ENCODE measurements at regions not wholly inside any gene's neighbourhood (a gene's known extent, or its start where the extent isn't known, plus 50 kb on each side); places are given as distances from the start of the nearest gene placed in this dataset.

DNA sequence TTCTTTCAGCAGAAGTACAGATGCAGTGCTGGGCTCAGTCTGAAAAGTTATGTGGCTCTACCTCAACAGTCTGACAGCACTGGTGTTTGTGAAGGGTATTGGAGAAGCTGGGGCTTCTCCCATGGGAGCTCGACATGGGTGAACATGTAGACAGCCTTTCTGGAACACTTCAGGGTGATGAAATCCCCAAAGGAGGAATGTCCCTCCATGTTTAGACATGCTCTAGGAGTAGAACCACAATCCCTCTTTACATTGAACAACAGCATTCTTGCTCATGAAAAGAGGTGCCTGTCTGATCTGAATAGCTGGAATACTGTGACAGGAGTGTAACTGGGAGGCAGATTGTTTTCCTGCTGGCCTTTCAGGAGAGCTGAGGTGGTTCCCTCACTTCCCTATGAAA lies 53.8 kb upstream of the NAP1L2 start:
- no peaks in the 10 kb centered on the region for H3K4me1 ChIP-seq (ENCODE audit: control insufficient read depth in 4 of 4, insufficient read depth in 4 of 4, low read length in 3 of 4)
- peaks cover 0 to 3% (median 0%) of the 10 kb centered on the region in 4 donors for H3K27me3 ChIP-seq (ENCODE audit: control insufficient read depth in 4 of 4, insufficient read depth in 4 of 4, low read length in 3 of 4)
- WGBS, result 69% methylated on average over 1 of the region's 1 CpG
- no peak overlapping the region for H3K27ac ChIP-seq (ENCODE audit: low read depth in 1 of 2, low read length in 2 of 2)
- TF ChIP-seq YY1 (IDR thresholded peaks at IDR 0.05), result no peak
- no peak for DNase-seq (ENCODE audit: low spot score)
- H3K9ac ChIP-seq (ENCODE audit: low read depth in 1 of 2, low read length in 2 of 2), result no peak overlapping the region
- no peaks in the 10 kb centered on the region for H3K36me3 ChIP-seq (ENCODE audit: control insufficient read depth in 4 of 4, insufficient read depth in 3 of 4, low read depth in 1 of 4, low read length in 3 of 4)
- H3K4me3 ChIP-seq (ENCODE audit: low read depth in 1 of 3, low read length in 3 of 3), result no peak overlapping the region
- no peaks in the 10 kb centered on the region for H3K9me3 ChIP-seq (ENCODE audit: control insufficient read depth in 4 of 4, low read length in 3 of 4)

DNA sequence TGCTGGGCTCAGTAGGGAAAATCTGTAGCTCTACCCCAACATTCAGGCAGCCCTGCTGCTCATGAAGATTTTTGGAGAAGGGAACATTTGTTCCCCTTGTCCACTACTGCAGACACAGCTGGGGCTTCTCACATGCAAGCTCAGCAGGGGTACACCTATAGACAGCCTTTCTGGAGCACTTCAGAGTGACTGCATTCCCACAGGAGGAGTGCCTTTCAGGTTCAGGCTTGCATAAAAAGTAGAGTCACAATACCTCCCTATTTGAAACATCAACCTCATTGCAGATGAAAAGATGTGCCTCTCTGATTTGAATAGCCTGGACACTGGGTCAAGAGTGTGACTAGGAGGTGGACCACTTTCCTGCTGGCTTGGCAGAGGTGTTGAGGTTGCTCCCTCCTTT lies 53.3 kb upstream of the NAP1L2 start:
- DNase-seq (ENCODE audit: low spot score), result no peak
- H3K9me3 ChIP-seq (ENCODE audit: control insufficient read depth in 4 of 4, low read length in 3 of 4), result no peaks in the 10 kb centered on the region
- no peak overlapping the region for H3K4me3 ChIP-seq (ENCODE audit: low read depth in 1 of 3, low read length in 3 of 3)
- no peak overlapping the region for H3K9ac ChIP-seq (ENCODE audit: low read depth in 1 of 2, low read length in 2 of 2)
- no peak for TF ChIP-seq YY1 (IDR thresholded peaks at IDR 0.05)
- no peak for TF ChIP-seq EGR1 (IDR thresholded peaks at IDR 0.05; ENCODE audit: low read depth in 2 of 2)
- TF ChIP-seq, protein P1, sequence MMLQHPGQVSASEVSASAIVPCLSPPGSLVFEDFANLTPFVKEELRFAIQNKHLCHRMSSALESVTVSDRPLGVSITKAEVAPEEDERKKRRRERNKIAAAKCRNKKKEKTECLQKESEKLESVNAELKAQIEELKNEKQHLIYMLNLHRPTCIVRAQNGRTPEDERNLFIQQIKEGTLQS (IDR thresholded peaks at IDR 0.05), result no peak
- no peak for TF ChIP-seq CTCF (IDR thresholded peaks at IDR 0.05; ENCODE audit: low read depth, low read length, missing input control)
- no peak overlapping the region for H3K27ac ChIP-seq (ENCODE audit: low read depth in 1 of 2, low read length in 2 of 2)
- no peaks in the 10 kb centered on the region for H3K4me1 ChIP-seq (ENCODE audit: control insufficient read depth in 4 of 4, insufficient read depth in 4 of 4, low read length in 3 of 4)
- peaks cover 0 to 3% (median 0%) of the 10 kb centered on the region in 4 donors for H3K27me3 ChIP-seq (ENCODE audit: control insufficient read depth in 4 of 4, insufficient read depth in 4 of 4, low read length in 3 of 4)
- H3K36me3 ChIP-seq (ENCODE audit: control insufficient read depth in 4 of 4, insufficient read depth in 3 of 4, low read depth in 1 of 4, low read length in 3 of 4), result no peaks in the 10 kb centered on the region

DNA sequence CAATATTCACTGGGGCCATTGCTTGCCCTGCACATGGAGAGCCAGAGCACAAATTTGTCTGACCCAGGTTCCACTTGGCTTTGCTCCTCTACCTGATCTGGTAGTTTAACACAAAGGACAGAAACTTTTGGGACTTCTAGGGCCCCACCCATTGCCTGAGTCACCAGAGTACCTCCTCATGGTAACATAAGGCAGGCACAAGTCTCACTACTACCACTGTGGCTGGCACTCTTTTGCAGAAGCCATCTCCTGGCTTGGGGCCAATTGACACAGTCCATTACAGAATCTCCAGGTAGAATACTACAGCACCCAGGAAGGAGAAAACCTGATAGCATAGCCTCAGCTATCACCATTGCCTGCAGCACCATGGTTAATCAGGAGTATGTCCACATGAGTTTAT lies 52.6 kb upstream of the NAP1L2 start:
- Histone ChIP-seq H3K27ac (ENCODE audit: low read depth in 1 of 2, low read length in 2 of 2) (no peak overlapping the region), H3K4me1 (ENCODE audit: control insufficient read depth in 4 of 4, insufficient read depth in 4 of 4, low read length in 3 of 4) (no peaks in the 10 kb centered on the region), H3K4me3 (ENCODE audit: low read depth in 1 of 3, low read length in 3 of 3) (no peak overlapping the region), H3K9me3 (ENCODE audit: control insufficient read depth in 4 of 4, low read length in 3 of 4) (no peaks in the 10 kb centered on the region), H3K9ac (ENCODE audit: low read depth in 1 of 2, low read length in 2 of 2) (no peak overlapping the region), H3K27me3 (ENCODE audit: control insufficient read depth in 4 of 4, insufficient read depth in 4 of 4, low read length in 3 of 4) (peaks cover 0 to 3% (median 0%) of the 10 kb centered on the region in 4 donors), H3K36me3 (ENCODE audit: control insufficient read depth in 4 of 4, insufficient read depth in 3 of 4, low read depth in 1 of 4, low read length in 3 of 4) (no peaks in the 10 kb centered on the region)
- TF ChIP-seq SP1 (IDR thresholded peaks at IDR 0.05) (no peak), FOXA1 (IDR thresholded peaks at IDR 0.05) (no peak), RXRA (IDR thresholded peaks at IDR 0.05) (no peak), CTCF (IDR thresholded peaks at IDR 0.05; ENCODE audit: low read depth, low read length, missing input control) (no peak), TAF1 (conservative IDR thresholded peaks at IDR 0.05) (no peak)
- TF ChIP-seq, protein P2, sequence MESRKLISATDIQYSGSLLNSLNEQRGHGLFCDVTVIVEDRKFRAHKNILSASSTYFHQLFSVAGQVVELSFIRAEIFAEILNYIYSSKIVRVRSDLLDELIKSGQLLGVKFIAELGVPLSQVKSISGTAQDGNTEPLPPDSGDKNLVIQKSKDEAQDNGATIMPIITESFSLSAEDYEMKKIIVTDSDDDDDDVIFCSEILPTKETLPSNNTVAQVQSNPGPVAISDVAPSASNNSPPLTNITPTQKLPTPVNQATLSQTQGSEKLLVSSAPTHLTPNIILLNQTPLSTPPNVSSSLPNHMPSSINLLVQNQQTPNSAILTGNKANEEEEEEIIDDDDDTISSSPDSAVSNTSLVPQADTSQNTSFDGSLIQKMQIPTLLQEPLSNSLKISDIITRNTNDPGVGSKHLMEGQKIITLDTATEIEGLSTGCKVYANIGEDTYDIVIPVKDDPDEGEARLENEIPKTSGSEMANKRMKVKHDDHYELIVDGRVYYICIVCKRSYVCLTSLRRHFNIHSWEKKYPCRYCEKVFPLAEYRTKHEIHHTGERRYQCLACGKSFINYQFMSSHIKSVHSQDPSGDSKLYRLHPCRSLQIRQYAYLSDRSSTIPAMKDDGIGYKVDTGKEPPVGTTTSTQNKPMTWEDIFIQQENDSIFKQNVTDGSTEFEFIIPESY (IDR thresholded peaks at IDR 0.05), result no peak
- TF ChIP-seq, protein P1 (IDR thresholded peaks at IDR 0.05), result no peak
- no peak for DNase-seq (ENCODE audit: low spot score)
